GM23338 (cell line): ENCODE measurements at regions not wholly inside any gene's neighbourhood (a gene's known extent, or its start where the extent isn't known, plus 50 kb on each side); places are given as distances from the start of the nearest gene placed in this dataset.

Source experiments
- EZH2 ChIP-seq: fragments of 200-600 bp; sonication (generic); IDR thresholded peaks from one replicate; pipeline ENCODE4 v1.8.0; 2017; ENCODE audit warnings: antibody characterized with exemption, mild to moderate bottlenecking, low read depth; ENCODE audit not compliant: unreplicated experiment
- JUNB ChIP-seq: IDR thresholded peaks from one replicate; pipeline ENCODE4 v1.6.1; 2016; ENCODE audit warnings: antibody characterized with exemption; ENCODE audit not compliant: unreplicated experiment
- POLR2AphosphoS5 ChIP-seq: IDR thresholded peaks from 2 replicates; pipeline ENCODE4 v1.6.1; 2016; ENCODE audit warnings: antibody characterized with exemption, low read depth
- TF ChIP-seq, protein P1 (sequence below), 2 experiments: fragments of 200-600 bp in 1 of 2; sonication (generic) in 1 of 2; conservative IDR thresholded peaks; 2 replicates each; pipeline versions ENCODE4 v1.5.1 to v1.6.1; 2016 to 2017; ENCODE audit warnings: antibody characterized with exemption in 2 of 2, low read depth in 2 of 2, mild to moderate bottlenecking in 2 of 2, moderate library complexity in 1 of 2
- TF ChIP-seq, protein P2 (sequence below): IDR thresholded peaks from one replicate; pipeline ENCODE4 v1.6.1; 2018; ENCODE audit warnings: antibody characterized with exemption; ENCODE audit not compliant: unreplicated experiment

DNA sequence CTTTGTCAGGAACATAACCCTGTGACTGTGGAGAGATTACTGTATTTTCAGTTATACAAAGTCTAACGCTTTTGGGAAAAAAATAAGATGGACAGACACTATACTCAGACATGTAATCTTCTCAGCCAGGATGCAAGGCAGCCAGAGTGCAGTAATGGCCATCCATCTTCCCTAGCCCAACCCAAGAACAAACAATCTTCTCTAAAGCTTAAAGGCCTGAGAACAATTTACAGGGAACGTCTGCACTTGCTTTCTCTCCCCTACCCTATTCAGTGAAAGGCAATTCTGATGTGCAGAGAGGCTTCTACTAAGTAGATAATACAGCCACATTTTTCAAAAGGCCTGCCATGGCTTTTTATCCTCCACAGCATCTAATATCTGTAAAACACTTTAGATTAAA is 471.3 kb downstream of the FGF13 start:
- TF ChIP-seq JUNB (no peak), POLR2AphosphoS5 (no peak), EZH2 (no peak)
- TF ChIP-seq, protein P1, sequence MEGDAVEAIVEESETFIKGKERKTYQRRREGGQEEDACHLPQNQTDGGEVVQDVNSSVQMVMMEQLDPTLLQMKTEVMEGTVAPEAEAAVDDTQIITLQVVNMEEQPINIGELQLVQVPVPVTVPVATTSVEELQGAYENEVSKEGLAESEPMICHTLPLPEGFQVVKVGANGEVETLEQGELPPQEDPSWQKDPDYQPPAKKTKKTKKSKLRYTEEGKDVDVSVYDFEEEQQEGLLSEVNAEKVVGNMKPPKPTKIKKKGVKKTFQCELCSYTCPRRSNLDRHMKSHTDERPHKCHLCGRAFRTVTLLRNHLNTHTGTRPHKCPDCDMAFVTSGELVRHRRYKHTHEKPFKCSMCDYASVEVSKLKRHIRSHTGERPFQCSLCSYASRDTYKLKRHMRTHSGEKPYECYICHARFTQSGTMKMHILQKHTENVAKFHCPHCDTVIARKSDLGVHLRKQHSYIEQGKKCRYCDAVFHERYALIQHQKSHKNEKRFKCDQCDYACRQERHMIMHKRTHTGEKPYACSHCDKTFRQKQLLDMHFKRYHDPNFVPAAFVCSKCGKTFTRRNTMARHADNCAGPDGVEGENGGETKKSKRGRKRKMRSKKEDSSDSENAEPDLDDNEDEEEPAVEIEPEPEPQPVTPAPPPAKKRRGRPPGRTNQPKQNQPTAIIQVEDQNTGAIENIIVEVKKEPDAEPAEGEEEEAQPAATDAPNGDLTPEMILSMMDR (conservative IDR thresholded peaks at IDR 0.05; ENCODE audit: low read depth in 2 of 2) = no peak
- TF ChIP-seq, protein P2, sequence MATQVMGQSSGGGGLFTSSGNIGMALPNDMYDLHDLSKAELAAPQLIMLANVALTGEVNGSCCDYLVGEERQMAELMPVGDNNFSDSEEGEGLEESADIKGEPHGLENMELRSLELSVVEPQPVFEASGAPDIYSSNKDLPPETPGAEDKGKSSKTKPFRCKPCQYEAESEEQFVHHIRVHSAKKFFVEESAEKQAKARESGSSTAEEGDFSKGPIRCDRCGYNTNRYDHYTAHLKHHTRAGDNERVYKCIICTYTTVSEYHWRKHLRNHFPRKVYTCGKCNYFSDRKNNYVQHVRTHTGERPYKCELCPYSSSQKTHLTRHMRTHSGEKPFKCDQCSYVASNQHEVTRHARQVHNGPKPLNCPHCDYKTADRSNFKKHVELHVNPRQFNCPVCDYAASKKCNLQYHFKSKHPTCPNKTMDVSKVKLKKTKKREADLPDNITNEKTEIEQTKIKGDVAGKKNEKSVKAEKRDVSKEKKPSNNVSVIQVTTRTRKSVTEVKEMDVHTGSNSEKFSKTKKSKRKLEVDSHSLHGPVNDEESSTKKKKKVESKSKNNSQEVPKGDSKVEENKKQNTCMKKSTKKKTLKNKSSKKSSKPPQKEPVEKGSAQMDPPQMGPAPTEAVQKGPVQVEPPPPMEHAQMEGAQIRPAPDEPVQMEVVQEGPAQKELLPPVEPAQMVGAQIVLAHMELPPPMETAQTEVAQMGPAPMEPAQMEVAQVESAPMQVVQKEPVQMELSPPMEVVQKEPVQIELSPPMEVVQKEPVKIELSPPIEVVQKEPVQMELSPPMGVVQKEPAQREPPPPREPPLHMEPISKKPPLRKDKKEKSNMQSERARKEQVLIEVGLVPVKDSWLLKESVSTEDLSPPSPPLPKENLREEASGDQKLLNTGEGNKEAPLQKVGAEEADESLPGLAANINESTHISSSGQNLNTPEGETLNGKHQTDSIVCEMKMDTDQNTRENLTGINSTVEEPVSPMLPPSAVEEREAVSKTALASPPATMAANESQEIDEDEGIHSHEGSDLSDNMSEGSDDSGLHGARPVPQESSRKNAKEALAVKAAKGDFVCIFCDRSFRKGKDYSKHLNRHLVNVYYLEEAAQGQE = no peak
